Activated effector memory CD4-positive, alpha-beta T cell treated with Interleukin-2 at 50 U/mL for 16 hours (primary cell): ENCODE measurements at regions not wholly inside any gene's neighbourhood (a gene's known extent, or its start where the extent isn't known, plus 50 kb on each side); places are given as distances from the start of the nearest gene placed in this dataset.
"Not testable (repeated sequence)": the region's sequence is repeated elsewhere in the genome, so short reads cannot be mapped to it uniquely, and the experiment has no call there.

Experiments
- DNase-seq: peaks from one replicate; pipeline ENCODE4 v3.0.0-alpha.2; 2020

GRCh38 chr1:82073071-82073470 lies 272.3 kb downstream of the ADGRL2 start:
- DNase-seq: no peak

GRCh38 chr1:82065916-82066315 lies 265.2 kb downstream of the ADGRL2 start:
- DNase-seq: no peak

- DNase-seq: no peak
These were observed 264.0 kb downstream of the ADGRL2 start for GRCh38 chr1:82064691-82065090.

- DNase-seq: no peak
These were observed 261.5 kb downstream of the ADGRL2 start for GRCh38 chr1:82062206-82062605.

- DNase-seq: no peak
These were observed 259.2 kb downstream of the ADGRL2 start for GRCh38 chr1:82059959-82060358.

GRCh38 chr1:82057011-82057410 lies 256.3 kb downstream of the ADGRL2 start:
- DNase-seq: no peak

GRCh38 chr1:82055375-82055774 lies 254.6 kb downstream of the ADGRL2 start:
- not testable (repeated sequence) for DNase-seq

GRCh38 chr1:82052563-82052962 lies 251.8 kb downstream of the ADGRL2 start:
- no peak for DNase-seq

GRCh38 chr1:82048596-82048995 lies 247.9 kb downstream of the ADGRL2 start:
- DNase-seq: no peak

GRCh38 chr1:82045221-82045620 lies 244.5 kb downstream of the ADGRL2 start:
- no peak for DNase-seq

GRCh38 chr1:82044536-82044935 lies 243.8 kb downstream of the ADGRL2 start:
- DNase-seq: no peak

GRCh38 chr1:82044111-82044510 lies 243.4 kb downstream of the ADGRL2 start:
- DNase-seq: no peak

GRCh38 chr1:82042306-82043060 lies 241.7 kb downstream of the ADGRL2 start:
- no peak for DNase-seq
